Inflammatory macrophage (primary cell): ENCODE measurements at regions not wholly inside any gene's neighbourhood (a gene's known extent, or its start where the extent isn't known, plus 50 kb on each side); places are given as distances from the start of the nearest gene placed in this dataset.
"Not testable (repeated sequence)": the region's sequence is repeated elsewhere in the genome, so short reads cannot be mapped to it uniquely, and the experiment has no call there.

Source experiments
- DNase-seq, 2 donors: peaks; one replicate each; pipeline ENCODE4 v3.0.0-alpha.2; 2020 to 2022

DNA sequence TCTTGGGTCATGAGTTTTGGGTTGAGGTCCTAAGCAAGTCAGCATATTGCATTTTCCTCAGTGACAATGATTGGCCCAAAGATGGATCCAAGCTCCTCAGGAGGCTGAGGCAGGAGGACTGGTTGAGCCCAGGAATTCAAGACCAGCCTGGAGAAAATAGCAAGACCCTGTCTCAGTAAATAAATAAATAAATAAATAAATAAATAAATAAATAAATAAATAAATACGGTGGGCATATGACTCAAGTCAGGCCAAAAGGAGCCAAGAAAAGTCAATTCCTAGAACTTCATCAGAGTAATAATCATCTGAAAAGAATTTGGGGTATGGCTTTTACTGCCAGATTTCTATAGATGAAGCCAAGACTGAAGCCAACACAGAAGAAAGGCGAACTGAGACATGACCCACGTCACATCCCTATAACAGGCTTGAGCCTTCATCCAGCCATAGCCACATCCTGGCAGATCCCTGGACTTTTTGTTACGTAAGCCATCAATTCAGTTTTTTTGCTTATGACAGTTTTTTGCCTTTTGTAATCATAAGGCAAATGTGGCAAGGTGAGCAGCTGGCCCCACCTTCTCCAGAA lies 88.5 kb upstream of the NFASC start:
- no peak for DNase-seq

DNA sequence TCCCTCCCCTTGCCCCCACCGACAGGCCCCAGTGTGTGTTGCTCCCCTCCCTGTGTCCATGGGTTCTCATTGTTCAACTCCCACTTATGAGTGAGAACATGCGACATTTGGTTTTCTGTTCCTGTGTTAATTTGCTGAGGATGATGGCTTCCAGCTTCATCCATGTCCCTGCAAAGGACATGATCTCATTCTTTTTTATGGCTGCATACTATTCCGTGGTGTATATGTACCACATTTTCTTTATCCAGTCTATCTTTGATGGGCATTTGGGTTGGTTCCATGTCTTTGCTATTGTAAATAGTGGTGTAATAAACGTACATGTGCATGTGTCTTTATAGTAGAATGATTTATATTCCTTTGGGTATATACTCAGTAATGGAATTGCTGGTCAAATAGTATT lies 85.6 kb upstream of the NFASC start:
- not testable (repeated sequence) for DNase-seq

DNA sequence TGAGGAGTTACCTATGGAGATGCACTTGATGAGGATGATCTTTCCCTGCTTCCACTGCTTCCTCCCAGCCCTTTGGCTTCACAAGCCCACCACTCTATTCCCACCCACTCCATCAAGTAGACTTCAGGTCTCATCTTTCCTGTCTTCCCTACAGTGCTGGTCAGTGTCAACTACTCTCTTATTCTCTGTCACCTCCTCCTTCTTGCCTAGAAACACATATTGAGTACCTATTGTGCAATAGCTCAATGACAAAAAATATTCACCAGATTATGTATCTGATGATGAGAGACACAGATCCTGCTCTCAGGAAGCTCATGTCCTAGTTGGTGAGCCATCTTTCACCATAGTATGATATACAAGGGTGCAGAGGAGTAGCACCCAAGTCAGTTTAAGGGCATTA lies 82.2 kb upstream of the NFASC start:
- no peak for DNase-seq

DNA sequence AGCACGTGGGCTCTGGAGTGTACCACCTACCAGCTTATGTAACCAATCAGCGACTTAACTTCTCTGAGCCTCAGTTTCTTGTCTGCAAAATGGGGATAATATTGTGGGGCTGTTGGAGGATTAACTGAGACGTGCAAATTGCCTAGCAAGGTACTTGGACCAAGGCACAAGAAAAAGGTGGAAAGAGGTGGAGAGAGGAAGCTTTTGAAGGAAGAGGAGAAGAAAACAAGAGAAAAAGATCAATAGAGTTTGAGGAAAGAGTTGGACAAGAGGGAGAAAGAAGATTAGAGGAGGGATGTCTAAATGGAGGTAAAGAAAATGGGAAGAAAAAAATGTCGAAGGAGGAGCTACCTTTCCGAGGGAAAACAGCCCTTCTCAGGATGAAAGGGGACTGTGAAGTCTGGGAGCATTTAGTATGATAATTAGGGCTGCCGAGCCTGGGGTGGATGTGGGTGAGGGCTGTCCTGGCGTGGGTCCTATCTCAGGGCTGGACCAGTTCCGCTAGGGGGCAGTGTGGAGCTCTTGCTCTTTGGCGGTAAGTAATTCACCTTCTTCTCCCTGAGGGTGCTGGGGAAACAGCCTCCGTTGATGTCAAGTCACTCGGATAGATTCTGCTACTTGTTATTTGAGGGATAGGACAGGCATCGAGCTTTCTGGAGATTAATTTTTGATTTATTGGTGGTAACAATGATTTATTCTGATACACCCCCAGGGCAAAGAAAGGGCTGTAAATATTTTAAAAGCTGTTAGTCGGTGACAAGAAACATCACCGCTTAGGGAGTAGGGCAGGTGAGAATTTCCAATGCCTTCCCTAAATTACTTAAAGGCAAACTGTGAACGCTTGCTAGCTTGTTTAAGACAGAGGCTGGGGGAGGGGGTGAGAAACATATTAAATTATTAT lies 79.0 kb upstream of the NFASC start:
- DNase-seq = peak; percentile 51 to 75

DNA sequence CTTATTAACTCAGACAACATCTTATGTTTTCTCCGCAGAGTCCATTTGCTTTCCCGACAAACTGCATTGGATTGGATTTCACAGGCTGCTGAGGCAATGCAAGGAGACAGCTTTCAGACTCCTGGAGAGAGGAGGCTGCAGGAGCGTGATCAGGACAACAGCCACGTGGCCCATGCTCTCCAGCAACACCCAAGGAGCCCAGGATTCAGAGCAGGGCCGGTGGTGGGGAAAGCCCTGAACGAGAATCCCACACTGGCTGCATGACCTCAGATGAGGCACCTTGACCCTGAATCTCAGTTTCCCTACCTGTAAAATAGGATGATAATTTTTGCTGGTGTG lies 78.3 kb upstream of the NFASC start:
- DNase-seq = no peak

DNA sequence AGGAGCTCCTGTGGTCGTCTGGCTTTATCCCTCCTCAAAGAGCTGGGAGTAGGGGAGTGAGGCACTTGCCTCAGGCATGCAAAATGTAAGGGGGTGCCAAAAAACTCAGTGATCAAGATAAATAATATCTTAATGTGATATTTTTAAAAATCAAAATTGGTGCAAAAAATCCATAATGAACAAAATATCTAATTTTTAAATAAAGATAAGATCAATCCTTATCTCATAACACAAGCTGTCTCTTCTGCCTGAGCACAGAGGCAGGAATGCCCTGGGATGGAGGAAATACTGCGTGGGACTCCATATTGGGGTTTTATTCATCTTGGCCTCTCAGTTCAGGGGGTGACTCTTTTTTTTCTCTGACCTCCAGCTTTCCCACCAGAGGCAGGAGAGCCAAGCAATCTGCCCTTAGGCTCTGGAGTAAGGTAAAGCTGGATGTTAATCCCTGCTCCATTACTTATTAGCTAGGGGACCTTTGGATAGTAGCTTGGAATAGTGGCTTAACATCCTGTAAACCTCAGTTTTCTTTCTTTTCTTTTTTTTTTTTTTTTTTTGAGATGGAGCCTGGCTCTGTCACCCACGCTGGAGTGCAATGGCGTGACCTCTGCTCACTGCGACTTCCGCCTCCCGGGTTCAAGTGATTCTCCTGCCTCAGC lies 77.3 kb upstream of the NFASC start:
- DNase-seq = no peak

DNA sequence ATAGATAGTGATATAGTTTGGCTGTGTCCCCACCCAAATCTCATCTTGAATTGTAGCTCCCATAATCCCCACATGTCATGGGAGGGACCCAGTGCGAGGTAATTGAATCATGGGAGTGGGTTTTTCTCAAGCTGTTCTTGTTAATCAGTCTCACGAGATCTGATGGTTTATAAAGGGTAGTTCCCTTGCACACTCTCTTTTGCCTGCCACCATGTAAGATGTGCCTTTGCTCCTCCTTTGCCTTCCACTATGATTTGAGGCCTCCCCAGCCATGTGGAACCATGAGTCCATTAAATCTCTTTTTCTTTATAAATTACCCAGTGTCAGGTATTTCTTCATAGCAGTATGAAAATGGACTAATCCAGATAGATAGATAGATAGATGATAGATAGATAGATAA lies 73.8 kb upstream of the NFASC start:
- DNase-seq = not testable (repeated sequence)

DNA sequence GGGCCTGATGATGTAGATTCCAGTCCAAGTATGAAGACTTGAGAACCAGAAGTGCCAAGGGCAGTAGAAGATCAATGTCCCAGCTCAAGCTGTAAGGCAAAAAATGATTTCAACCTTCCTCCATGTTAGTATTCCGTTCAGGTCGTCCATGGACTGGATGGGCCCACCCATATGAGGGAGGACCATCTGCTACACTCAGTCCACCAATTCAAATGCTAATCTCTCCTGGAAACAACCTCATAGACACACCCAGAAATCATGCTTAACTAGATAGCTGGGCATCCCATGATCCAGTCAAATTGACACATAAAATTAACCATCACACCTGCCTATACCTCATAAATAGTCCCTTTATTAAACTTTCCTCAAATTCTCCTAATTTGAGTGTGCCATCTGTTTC lies 73.3 kb upstream of the NFASC start:
- no peak for DNase-seq

DNA sequence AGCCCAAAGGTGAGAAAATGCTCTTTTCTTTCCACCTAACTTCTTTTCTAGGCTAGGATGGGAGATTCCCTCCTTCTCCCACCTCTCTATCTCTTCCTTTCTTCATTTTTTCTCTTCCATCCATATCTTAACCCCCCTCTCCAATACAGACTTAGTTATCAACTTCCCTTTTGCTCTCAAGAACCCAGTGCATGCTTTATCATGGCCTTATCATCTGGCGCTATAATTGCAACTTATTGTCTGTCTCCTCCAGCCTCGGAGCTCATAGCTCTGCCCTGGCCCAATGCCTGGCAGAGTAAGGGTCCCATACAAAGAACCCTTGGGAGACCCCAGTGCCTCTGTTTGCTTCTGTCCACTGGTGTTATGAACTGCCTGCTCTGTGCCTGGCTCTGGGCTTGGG lies 71.0 kb upstream of the NFASC start:
- no peak for DNase-seq

DNA sequence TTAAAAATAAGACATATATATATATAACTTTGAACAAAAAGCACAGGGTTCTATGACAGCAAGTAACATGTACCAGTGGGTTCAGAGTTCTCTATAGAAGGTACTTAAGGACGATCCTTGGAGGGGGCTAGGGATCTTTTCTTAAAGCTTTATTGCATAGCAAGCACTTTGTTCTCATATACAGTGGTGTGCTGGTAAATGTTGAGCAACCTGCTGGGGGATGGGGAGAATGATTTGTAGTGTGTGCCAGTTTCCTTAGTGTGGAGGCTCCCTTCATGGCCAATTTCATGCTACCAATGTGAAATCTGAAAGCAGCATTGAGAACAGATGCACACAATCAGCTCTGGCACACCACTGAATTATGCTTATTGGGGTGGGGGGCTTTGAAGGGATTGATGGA lies 69.5 kb upstream of the NFASC start:
- DNase-seq = no peak

DNA sequence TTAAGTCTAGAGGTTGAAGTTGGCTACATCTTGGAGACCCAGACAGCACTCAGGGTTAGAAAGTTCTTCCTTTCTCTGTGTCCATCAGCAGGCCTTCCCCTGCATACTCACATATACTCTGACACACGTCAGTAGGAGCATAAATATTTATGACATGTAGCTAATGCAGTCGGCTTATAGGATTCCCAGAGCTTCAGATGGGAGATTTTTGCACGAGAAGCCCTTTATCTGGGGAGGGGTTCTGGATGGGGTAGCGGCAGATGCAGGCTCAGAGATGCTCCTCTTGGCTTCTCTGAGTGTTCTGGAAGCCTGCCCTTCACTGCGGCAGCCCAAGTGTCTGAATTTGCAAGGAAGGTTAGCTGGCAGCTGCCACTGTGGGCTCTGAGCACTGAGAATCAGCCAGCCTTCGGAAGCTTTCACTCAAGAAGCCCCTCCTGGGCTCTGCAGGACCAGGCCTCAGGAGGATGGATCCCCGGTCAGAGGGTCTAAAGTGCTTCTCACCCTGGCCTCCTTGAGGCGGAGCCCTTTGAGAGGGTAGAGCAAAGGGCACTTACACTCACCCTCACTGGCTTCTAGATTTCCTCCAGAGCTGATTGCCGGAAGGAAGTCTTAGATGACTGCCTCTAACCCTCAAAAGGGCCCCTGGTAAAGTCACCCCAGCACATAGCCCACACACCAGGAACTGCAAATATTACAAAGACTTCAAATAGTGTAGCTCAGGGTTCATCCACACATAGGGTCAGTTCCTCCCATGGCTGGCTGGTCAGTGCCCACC lies 68.1 kb upstream of the NFASC start:
- DNase-seq = no peak

DNA sequence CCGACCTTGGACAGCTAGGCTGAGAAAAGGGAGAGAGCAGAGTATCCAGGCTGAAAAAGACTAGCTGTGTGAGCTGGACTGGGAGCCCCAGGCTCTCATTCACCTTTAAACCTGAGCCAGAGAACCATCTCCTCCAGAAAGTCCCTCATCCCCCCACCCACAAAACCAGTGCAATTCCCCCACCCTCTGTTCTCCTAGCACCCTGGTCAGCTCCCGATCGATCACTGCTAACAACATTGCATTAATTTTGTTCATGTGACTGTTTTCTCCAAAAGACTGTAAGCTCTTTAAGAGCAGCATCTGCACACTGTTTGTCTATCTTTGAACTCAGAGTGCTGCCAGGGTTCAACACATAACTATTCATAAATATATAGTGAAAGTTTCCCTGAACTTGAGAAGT lies 67.1 kb upstream of the NFASC start:
- DNase-seq = no peak

DNA sequence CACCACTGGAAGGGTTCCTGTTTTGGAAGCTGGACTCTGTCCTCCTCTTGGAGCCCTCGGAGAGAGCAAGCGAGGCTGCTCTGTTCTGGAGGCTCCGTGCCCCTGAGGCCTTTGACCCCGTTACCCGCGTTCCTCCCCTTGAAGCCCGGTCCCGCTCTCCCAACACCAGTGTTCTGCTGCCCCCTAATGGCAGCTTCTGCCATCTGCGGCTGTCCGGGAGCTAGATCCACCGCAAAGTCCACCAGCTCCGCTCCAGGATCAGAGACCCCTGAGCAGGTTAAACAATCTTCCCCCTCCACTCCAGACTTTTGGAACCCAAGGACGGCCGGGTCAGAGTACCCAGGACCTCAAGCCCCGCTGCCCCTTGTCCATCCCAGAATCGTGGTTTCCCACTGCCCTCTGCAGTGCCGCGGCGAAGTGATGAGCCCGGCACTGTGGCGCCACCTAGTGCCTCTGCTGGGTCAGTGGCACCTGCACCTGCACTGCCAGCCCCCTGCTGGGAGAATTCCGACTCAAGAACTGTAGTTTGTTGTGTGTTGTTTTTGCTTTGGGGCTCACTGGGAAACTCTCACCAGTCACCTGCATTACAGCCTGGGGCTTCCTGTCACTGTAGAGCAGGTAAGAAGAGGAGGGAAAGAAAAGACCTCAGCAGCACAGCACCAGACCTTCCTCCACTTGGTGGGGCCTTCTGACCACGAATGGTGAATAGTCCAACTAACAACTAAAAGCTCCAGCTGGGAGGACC lies 63.5 kb upstream of the NFASC start:
- DNase-seq = peak; percentile 73 to 82

DNA sequence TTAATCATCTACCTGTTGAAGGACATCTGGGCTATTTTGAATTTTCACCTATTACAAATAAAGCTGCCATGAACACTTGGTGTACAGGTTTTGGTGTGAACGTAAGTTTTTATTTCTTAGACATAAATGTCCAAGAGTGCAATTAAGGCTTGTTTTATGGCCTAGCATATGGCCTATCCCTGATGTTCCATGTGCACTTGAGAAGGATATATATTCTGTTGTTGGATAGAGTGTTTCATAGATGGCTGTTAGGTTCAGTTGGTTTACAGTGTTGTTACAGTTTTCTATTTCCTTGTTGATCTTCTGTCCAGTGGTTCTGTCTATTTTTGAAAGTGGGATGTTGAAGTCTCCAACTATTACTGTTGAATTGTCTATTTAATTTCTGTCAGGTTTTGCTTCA lies 61.2 kb upstream of the NFASC start:
- no peak for DNase-seq

DNA sequence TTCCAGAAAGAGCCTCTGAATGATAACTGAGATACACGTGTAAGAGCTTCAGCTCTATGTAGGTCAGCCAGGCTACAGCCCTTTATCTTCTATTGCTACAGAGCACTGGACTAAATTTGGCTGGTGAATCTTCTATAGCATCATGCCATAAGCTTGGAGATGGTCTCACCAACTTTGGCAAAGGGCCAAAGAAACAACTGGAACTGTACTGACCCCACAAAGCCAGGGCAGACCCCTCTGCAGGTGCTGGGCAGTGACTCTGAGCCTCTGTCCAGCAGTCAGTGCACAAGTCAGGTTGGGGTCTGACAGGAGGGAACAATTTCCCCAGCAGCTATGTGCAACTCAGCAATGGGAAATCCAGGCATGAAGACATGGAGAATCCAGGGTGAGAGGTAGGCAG lies 57.8 kb upstream of the NFASC start:
- DNase-seq = no peak

DNA sequence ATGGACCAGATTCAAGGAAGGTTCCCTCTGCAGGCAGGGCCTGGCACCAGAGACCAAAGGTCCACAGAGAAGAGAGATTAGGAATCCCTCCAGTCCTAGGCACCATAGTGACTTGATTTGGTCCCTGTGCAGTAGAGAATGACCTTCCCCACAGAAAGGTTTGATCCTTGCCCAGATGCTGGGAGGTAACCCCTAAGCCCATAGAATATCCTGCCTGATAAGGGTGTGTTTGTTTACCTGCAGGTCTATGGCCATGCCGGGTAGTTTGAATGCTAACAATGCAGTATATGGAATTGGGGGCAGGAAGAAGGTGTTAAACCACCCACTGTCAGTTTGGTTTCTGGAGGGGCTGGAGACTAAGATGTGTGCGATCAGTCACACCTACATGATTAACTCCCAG lies 57.1 kb upstream of the NFASC start:
- DNase-seq = no peak

DNA sequence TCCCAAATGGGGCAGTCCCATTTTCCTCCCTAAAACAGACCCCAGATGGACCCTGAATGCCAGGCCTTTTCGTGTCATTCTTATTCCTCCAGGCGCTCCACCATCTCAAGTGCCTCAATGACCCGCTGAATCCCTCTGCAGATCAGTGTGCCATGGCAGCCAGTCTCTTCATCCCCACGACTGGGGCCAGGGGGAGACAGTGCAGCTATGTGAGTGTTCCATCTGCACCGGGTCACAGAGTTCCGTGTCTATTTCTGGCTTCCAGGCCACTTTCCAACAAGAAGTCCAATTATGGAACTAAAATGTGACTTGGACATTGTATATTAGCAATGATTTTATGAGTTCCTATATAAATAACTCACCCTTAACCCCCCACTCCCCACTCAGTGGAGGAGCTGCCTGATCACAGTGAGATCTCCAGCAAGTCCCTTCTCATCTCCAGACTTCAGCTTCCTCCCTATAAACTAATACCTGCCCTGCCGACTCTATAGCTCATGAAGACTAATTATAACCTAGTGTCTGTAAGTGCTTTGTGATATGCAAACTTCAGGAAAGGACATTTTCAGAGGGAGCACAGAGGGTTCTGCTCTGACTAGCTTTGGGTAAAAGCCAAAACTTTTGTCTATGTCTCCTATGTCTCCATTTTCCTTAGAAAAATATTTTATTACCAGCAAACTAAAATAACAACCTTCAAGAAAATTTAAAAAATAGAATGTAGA lies 56.3 kb upstream of the NFASC start:
- no peak for DNase-seq

DNA sequence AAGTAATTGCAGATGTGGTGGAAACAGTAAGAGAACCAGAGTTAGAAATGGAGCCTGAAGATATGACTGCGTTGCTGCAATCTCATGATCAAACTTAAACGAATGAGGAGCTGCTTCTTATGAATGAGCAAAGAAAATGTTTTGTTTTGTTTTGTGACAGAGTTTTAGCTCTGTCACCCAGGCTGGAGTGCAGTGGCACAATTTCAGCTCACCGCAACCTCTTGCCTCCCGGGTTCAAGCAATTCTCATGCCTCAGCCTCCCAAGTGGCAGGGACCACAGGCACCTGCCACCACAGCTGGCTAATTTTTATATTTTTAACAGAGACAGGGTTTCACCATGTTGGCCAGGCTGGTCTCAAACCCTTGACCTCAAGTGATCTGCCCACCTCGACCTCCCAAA lies 53.3 kb upstream of the NFASC start:
- no peak for DNase-seq

DNA sequence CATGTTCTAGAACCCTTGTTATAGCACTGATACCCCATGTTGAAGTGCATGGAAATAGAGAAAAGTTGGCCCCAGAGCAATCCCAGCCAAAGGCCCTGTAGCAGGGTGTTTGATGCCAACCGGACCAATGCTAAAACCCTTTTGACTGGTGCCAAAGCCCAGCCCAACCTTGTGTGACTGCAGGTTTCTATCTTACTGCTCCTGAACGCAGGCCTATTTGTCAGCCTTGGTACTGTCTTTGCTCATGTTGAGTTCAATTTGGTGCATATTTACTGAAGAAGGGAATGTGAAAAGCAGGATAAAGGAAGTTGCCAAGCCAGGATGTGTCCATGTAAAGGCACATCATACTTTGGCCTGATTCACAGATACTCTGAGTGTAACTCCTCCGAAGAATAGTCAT lies 51.7 kb upstream of the NFASC start:
- no peak for DNase-seq

DNA sequence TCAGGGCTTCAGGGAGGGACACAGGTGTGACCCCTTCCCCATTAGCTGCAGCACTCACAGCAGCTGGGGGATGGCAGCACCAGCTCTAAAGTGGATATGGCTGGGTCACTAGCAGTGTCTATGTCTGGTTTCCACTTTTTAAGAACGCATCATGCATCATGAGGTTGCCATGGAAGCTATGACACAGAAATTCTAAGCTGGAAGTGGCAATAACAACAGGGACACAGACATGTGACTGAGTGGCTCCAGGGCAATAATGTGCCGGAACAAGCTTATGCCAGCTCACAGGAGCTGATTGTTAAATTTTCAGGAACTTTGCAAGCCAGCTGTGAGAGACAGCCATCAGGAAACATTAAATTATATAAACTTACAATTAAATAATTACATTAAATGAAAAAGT lies 51.2 kb upstream of the NFASC start:
- no peak for DNase-seq
